Stimulated activated CD4-positive, alpha-beta T cell treated with anti-CD3 and anti-CD28 coated beads, Interleukin-2, amount 100 ng/mL, for 24 hours (primary cell): ENCODE measurements at regions not wholly inside any gene's neighbourhood (a gene's known extent, or its start where the extent isn't known, plus 50 kb on each side); places are given as distances from the start of the nearest gene placed in this dataset.

ENCODE experiments used
- DNase-seq, 2 donors: peaks; one replicate each; pipeline ENCODE4 v3.0.0-alpha.2; 2020

DNA sequence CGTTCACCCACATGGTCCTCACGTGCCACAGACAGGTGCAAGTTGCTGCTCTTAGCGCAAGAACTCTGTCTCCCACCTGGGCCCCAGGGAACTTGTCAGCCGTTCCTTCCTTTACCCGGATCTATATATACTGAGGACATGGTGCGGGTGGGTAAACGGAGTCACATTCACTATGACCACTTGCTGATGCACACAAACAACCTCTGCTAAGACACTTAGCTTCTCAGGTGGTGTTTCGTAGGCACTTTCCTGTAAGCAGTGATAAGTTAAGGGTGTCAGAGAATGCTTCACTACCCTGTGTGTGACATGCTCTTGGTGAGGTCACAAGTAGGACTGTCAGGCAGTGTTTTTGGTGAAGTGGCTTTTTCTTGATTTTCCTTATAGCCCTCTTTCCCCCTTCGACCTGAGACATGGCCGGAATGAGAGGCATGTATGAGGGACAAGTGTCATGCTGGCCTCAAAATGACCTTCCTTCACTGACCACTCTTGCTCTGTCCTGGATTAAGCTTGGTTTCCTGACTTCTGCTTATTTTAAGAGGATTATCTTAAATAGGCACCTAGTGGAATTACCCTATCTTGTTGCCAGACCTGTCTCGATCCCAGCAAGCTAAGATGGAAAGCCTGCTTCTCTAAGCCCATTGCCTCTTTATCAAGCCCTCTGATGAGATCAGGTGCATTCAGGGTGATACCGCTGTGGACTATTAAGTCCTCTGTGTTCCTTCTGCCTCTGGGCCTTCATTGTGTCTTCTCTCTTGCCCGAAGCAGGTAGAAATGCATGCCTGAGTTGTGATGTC, 97.1 kb upstream of the CELF4 start:
- DNase-seq, result no peak

DNA sequence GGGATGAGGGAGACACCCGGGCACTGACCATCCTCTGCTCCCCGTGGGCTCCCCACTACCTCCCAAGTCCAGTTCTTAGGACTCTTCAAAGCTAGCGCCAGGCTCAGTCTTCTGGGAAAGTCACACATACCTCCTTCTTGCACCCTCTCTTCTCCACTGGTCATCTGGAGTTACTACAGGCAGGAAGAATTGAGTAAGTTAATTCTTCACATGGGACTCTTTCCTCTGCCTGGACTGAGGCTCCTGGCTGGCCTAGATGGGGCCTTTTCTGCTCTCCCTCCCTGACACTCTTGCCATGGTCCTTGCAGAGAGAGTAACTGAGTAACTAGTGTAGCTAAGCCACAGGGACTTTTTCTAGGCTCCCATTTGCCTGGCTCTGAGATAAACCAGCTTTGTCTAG, 96.5 kb upstream of the CELF4 start:
- no peak for DNase-seq

DNA sequence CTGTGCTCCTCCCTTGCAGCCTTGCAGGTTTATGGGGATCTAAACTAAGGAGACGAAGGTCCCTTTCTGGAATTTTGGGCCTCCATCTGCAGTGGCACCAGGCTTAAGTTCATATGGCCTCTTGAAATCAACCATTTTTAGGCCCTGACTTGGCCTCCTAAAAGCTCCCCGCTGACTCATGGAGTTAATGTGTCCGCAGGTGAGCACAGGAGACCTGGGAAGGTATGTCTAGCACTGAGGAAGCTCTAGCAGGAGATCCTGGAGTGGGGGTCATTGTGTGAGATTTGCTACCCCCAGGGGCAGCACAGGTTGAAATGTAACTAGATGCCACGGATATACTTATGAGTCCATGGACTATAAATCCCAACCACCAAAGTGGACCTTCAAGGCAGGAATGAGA, 95.9 kb upstream of the CELF4 start:
- DNase-seq, result no peak

DNA sequence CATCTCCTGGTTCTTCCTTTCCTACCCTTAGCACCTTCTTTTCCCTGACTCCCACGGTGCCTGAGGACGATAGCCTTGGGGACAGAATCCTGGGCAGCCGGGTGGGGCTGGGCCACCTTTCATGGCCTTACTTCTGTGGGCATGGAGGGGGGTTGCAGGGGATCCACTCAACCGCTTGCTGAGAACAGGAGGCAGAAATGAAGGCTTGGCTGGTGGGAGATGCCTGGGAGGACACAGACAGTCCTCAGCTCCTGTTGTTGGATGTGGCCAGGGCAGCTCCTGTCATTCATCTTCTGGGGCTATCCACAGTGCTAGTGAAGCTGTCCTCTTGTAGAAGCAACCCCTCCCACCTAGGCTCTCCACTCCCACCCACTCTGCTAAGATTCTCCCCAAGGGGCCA, 95.5 kb upstream of the CELF4 start:
- DNase-seq, result no peak

DNA sequence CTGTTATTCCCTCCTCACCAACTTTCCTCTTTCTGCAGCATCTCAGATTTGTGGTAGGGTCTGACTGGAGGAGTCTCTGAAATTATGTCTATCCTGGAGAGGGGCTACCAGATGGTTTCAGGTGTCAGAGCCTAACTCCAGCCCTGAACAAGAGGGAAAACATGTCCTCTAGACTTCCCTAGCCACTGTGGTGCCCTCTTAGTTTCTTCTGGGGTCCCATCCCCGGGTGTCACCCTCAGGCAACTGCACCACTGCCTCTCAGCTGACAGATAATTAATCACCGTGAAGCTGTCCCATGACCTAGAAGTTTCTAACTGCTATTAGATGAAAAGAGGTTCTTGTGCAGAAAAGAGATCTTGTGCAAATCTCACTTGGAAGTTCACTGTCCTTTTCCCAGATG, 95.1 kb upstream of the CELF4 start:
- no peak for DNase-seq

DNA sequence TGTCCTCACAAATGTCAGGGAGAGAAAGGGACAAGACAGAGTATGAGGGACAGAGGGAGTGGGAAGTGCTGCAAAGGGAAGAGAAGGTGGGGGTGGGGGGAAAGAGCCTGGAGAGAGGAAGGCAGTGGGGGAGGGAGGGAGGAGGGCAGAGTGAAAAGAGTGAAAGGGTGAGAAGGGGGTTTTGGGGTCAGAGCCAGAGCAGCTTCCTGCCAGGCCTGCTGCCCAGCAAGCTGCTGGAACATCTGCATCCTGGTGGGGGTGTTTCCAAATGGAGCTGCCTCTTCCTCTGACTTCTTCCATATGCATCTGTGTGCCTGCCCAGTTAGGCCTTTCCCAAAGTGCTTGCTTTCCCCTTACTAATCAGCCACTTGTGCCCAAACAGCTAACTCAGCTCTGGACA, 94.3 kb upstream of the CELF4 start:
- DNase-seq, result no peak

DNA sequence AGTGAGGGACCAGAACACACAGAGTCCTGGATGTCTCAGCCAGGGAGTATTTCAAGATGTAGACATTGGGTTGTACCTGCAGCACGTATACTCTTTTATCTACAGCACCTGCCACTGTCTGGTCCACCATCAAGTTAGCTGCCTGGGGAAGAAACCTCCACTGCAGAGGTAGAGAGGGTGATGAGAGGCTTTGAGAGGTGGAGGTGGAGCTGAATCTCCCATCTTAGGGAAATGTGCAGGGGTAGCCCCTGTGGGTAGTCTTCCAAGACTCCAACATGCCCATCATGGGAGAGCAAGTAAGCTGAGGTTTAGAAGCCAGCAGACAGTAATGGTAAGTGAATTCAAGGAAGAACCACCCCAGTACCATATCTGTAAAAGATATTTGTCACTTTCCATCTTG, 93.3 kb upstream of the CELF4 start:
- DNase-seq, result no peak

DNA sequence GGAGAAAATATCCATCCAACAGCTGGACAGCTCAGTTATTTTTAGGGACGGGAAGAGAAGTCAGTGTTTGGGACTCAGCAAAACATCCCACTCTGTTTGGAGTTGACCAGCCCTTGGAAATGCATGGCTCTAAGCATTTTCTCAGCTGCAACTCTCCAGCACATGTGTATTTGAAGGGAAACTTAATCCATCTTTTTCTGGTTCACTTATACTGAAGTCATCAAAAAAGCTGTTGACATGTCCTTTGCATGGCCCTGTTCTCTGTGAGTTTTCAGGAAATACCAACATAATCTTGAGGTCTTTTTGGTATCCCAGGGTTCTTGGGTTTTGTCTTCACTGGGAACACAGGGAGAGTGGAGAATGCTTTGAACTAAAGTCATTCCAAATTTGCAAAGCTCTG, 91.9 kb upstream of the CELF4 start:
- no peak for DNase-seq

DNA sequence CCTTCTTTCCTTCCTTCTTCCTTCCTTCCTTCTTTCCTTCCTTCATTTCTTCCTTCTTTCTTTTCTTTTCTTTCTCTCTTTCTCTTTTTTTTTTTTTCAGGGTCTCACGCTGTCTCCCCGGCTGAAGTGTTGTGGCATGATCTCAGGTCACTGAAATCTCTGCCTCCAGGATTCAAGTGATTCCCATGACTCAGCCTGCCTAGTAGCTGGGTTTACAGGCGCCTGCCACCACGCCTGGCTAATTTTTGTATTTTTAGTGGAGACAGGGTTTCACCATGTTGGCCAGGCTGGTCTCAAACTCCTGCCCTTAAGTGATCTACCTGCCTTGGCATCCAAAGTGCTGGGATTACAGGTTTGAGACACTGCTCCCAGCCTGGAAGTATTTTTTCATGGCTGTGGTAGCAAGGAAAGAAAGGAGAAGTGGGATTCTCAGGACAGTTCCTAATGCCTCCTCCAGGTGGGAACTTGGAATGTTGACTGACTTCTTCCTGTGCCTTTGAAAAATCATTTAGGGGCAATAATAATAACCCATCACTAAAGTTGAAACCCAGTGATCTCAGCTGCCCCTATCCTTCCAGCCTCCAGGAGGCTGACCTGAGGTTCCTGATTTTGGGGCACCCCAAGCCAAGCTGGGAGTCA, 89.3 kb upstream of the CELF4 start:
- DNase-seq, result no peak

DNA sequence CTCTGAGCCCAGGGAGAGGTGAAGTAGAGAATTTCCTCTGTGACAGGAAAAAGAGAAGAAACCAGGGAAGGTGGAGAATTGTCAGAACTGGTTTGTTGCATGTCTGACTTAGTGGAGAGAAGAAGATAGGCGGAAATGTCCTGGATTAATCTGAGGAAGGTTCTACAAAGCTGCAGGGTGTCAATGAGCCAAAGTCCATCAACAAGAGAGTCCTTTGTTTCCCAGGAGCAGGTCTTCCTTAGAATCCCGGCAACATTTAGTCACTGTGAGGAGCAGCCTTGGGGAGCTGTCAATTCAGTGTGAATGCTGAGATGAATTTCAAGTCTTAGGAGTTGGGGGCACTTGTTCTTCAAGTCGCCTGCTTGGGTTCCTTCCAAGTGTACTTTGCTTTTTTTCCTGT, 88.4 kb upstream of the CELF4 start:
- no peak for DNase-seq

DNA sequence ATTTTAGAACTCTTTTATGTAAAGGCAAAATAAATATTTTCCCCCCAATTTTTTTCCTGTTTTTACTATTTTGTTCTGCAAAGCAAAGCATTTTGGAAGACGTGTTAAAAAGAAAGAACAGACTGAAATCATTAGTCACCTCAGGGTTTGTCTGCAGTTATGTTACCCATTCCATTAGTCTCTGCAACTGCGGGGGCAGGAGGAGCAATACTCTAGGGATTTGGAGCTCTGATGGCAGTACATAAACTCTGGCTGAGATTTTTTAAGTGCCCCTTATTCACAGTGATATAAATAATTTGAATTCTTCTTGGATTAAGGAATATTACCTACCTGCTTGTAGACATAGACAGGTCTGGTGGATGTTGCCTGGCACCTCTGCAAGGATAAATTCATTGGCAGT, 88.0 kb upstream of the CELF4 start:
- DNase-seq, result no peak

DNA sequence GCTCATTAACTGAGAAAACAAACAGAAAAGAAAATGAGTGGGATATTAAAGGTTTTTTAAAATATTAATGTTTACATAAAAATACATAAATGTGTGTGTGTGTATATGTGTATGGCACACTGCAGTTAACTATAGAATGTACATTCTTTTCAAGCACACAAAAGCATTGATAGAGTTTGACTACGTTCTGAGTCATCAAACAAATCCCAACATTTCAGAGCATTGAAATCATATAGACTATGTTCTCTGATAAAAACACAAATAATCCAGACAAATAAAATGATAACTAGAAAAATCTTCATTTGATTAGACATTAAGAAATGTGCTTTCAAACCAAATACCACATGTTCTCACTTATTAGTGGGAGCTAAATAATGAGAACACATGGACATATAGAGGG, 84.3 kb upstream of the CELF4 start:
- no peak for DNase-seq

DNA sequence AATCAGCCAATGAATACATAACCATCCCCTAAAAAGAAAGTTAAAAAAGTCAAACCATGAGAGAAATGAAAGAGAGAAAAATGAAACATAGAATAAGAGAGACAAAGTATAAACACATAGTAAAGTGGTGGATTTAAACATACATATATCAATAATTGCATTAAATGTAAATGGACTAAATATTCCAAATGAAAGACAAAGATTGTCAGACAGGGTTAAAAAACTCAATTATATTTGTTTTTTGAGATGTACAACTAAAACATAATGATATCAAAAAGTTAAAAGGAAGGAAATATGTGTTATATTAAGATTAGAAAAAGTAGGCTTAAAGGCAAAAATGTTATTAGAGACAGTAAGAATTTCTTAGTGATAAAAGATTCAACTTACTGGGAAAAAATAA, 83.8 kb upstream of the CELF4 start:
- DNase-seq, result no peak

DNA sequence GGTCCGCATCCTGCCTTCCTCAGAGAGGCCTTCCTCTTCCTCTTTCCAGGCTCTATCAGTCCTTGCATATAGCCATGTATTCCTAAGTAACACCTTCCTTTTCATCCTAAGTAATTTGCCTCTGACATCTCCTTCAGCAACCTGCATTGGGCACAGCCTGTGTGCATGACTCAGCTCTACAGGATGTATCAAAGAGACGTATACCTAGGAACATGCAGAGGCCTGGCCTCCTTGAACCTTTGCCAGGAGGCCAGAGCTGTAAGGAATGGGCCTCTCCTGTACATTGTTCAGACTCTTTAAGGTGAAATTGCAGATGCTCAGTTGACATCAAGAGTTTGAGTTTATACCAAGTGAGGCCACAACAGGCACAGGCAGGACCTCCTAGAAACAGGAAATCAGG, 76.0 kb upstream of the CELF4 start:
- no peak for DNase-seq

DNA sequence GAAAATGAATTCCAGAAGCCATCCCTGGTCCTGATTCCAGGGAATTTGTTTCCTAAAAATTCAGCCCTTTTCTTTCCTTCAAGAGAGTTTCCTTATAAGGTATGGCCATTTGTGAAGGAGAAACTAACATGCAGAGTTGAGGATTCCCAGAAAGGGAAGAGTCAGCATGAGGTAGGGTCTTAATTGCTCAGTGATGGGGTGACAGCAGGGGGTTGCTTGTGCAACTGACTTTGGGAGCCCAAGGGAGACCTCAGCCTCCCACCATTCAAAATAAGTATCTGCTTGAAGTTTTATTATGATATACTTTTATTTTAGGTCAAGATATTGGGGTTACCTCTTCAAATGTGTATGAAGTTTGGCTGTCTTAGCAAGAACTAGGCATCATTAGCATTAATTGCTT, 74.9 kb upstream of the CELF4 start:
- DNase-seq, result no peak

DNA sequence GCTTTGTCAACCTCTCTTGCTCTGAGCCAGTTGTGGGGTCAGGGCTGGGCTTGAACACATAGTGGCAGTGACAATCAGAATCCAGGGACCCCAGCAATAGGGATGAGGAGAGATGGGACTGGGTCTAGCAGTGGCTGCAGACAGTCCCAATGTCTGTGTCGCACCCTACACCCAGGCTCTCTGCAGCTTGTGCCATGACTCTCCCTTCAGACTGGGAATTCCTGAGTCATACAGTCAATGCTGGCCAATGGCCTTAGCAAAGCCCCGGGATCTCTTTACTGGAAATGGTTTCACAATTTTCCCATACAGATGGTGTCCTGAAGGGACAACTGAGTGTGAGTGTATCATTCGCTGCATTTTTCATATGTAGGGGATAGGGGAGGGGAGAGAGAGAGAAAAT, 74.2 kb upstream of the CELF4 start:
- no peak for DNase-seq

DNA sequence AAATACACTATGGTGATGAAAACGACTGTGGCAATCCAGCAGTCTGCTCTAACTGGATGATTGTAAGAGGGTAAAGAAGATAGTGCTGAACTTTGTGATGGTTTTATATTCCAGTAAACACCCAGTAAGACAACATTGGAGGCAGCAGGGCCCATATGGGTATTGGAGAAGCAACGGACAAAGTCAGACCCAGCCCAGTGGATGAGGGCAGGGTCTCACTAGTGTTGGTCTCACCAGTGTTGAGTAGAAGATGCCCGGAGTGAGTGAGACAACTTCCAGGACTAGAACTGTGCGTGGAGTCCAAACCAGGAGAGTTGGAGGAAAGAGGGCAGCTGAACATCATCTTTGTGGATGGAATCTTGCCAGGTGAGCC, 71.9 kb upstream of the CELF4 start:
- DNase-seq, result no peak

DNA sequence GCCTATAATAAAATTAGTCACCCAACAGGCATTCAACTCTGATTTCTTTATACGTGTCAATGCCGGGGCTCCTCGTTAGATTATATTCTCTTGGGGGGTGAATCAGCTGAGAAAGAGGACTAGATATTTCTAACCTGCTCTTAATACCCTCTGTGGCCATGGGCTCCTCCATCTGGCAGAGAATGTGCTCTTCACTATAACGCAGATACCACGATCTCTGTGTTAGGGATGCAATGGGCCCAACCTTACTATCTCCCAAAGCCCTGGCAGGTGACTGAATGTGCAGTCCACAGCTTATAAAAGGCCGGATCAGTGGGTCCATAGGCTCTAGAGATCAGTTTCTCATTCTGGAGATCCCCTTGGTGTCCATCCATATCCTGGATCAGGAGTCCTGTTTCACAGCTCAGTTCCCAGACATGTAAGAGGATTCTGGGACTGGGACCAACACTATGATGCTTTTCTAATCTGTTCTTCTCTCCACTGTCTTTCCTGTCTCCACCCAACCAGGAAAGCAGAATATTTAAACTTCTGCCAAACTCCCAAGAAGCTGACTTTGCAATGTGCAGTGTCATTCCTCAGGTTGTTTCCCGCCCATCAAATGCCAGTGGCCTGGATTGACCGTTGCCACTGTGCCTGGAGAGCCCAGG, 71.4 kb upstream of the CELF4 start:
- no peak for DNase-seq

DNA sequence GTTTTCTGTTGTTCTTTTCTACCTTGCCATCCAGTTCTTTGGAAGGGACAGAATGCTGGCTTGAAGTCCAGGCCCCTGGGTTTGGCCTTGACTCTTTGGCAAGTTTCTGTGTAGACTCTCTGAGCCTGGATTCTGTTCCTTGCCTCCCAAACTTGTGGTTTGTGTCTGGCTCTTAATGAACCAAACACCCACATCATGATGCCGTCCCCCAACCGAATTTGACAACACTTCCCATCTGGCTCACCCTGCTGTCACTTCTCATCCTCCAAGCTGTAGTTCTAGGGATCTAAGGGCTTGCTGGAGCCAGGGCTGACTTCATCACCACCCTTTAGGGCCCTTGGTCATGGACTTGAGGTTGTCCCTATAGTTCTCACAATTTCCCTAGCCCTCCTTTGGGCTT, 68.9 kb upstream of the CELF4 start:
- no peak for DNase-seq

DNA sequence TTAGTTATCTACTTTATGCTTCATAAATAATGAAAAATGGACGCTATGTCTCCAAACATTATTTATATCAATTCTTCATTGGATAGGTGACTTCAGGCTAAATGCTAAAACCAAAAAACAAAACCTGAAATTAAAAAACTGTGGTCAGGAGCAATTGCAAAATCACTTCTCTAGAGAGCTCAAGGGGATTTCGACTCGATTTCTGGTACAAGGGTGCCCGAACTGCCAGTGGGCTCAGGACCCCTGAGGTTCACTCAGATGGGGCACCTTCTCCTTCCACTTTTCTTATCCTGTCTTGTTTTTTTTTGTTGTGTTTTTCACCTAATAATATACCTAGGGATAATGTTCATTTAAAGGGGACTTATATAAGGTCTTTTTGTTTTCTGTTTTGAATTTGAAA, 65.8 kb upstream of the CELF4 start:
- no peak for DNase-seq

DNA sequence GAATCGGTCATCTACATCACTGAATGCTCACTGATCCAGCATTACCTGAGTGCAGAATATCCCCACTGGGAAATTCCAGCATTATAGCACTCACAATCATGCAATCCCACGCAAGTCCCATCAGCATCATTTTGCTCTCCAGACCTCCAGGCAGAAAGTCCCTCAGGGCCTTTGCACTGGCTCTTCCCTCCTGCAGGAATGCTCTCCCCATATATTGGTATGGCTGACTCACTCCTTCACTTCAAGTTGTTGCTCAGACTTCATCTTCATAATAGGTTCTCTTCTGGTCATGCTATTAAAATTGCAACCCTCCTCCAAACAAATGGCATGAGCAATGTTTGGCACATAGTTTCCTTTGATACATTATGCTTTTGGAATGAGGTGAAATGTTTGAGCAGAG, 64.7 kb upstream of the CELF4 start:
- no peak for DNase-seq

DNA sequence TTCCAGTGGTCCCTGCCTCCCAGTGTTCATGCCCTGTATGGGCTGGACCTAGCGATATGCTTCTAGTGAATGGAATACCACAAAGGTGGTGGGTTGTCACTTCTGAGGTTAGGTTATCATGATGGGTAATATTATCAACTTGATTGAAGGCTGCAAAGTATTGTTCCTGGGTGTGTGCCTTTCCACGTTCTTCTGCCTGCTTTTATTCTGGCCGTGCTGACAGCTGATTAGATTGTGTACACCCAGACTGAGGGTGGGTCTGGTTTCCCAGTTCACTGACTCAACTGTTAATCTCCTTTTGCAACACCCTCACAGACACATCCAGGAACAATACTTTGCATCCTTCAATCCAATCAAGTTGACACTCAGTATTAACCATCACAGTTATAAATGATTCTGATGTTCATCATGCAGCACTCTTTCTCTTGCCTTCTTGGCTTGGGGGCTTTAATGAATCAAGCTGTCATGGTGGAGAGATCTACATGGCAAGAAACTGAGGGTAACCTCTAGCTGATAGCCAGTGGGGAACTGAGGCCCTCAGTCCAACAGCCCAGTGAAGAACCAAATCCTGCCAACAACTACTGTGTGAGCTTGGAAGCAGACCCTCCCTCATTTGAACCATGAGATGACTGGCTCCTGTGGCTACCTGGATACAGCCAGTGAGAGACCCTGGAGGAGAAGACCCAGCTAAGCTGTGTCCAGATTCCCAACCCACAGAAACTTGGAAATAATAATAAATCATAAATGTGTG, 63.0 kb upstream of the CELF4 start:
- no peak for DNase-seq

DNA sequence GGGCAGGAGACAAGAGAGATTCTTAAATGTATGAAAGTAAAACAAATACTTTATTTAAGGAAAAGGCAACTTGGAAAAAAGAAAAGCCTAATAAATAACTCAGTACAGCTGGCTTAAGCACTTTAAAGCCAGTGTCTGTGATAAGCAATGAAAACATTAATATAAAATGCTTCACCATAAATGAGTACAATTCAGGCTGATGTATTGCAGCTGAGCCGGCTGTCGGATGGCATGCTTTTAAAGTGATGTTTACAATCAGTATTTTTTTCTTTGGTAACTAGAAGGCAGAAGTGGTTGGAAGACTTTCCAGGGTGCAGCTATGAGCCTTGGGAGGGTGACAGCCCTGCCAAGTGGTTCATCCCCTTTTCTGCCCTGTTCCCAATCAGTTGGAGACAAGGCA, 58.7 kb upstream of the CELF4 start:
- no peak for DNase-seq

DNA sequence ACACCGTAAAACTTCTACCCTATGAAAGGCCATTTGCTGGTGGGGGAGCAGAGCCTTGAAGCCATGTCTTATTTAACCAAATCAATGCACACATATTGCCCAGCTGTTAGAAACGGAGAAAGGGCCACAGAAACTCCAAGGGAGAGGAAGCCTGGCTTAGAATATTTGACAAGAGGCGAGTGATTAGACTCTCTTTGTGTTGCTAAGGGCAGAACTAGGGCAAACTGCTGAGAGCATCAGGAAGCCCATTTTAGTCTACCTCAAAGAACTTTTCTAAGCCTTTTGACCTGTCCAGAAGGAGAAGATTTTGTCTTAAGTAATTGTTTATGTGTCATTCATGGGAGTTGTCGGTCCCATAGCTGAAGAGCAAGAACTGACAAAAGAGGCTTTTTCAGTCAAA, 54.4 kb upstream of the CELF4 start:
- no peak for DNase-seq
